ENCODE measurements at regions not wholly inside any gene's neighbourhood (a gene's known extent, or its start where the extent isn't known, plus 50 kb on each side); places are given as distances from the start of the nearest gene placed in this dataset.

DNA sequence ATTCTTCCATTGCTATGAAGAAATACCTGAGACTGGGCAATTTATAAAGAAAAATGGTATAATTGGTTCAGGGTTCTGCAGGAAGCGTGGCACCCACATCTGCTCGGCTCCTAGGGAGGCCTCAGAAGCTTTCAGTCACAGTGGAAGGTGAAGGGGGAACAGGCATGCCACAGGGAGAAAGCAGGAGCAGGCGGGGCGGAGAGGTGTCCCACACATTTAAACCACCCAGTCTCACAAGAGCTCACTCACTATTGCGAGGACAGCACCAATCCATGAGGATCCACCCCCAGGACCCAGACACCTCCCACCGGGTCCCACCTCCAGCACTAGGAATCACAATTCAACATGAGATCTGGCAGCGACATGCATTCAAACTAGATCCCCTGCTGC is 56.0 kb upstream of the C14orf180 start (continued):
- TF ChIP-seq, protein P1, sequence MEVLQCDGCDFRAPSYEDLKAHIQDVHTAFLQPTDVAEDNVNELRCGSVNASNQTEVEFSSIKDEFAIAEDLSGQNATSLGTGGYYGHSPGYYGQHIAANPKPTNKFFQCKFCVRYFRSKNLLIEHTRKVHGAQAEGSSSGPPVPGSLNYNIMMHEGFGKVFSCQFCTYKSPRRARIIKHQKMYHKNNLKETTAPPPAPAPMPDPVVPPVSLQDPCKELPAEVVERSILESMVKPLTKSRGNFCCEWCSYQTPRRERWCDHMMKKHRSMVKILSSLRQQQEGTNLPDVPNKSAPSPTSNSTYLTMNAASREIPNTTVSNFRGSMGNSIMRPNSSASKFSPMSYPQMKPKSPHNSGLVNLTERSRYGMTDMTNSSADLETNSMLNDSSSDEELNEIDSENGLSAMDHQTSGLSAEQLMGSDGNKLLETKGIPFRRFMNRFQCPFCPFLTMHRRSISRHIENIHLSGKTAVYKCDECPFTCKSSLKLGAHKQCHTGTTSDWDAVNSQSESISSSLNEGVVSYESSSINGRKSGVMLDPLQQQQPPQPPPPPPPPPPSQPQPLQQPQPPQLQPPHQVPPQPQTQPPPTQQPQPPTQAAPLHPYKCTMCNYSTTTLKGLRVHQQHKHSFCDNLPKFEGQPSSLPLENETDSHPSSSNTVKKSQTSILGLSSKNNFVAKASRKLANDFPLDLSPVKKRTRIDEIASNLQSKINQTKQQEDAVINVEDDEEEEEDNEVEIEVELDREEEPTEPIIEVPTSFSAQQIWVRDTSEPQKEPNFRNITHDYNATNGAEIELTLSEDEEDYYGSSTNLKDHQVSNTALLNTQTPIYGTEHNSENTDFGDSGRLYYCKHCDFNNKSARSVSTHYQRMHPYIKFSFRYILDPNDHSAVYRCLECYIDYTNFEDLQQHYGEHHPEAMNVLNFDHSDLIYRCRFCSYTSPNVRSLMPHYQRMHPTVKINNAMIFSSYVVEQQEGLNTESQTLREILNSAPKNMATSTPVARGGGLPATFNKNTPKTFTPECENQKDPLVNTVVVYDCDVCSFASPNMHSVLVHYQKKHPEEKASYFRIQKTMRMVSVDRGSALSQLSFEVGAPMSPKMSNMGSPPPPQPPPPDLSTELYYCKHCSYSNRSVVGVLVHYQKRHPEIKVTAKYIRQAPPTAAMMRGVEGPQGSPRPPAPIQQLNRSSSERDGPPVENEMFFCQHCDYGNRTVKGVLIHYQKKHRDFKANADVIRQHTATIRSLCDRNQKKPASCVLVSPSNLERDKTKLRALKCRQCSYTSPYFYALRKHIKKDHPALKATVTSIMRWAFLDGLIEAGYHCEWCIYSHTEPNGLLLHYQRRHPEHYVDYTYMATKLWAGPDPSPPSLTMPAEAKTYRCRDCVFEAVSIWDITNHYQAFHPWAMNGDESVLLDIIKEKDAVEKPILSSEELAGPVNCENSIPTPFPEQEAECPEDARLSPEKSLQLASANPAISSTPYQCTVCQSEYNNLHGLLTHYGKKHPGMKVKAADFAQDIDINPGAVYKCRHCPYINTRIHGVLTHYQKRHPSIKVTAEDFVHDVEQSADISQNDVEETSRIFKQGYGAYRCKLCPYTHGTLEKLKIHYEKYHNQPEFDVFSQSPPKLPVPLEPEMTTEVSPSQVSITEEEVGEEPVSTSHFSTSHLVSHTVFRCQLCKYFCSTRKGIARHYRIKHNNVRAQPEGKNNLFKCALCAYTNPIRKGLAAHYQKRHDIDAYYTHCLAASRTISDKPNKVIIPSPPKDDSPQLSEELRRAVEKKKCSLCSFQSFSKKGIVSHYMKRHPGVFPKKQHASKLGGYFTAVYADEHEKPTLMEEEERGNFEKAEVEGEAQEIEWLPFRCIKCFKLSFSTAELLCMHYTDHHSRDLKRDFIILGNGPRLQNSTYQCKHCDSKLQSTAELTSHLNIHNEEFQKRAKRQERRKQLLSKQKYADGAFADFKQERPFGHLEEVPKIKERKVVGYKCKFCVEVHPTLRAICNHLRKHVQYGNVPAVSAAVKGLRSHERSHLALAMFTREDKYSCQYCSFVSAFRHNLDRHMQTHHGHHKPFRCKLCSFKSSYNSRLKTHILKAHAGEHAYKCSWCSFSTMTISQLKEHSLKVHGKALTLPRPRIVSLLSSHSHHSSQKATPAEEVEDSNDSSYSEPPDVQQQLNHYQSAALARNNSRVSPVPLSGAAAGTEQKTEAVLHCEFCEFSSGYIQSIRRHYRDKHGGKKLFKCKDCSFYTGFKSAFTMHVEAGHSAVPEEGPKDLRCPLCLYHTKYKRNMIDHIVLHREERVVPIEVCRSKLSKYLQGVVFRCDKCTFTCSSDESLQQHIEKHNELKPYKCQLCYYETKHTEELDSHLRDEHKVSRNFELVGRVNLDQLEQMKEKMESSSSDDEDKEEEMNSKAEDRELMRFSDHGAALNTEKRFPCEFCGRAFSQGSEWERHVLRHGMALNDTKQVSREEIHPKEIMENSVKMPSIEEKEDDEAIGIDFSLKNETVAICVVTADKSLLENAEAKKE (CRISPR knock-in tag; IDR thresholded peaks at IDR 0.05), result no peak
- TF ChIP-seq STAT1 (IDR thresholded peaks at IDR 0.05; ENCODE audit: unreplicated experiment), result no peak
- TF ChIP-seq, protein P2, sequence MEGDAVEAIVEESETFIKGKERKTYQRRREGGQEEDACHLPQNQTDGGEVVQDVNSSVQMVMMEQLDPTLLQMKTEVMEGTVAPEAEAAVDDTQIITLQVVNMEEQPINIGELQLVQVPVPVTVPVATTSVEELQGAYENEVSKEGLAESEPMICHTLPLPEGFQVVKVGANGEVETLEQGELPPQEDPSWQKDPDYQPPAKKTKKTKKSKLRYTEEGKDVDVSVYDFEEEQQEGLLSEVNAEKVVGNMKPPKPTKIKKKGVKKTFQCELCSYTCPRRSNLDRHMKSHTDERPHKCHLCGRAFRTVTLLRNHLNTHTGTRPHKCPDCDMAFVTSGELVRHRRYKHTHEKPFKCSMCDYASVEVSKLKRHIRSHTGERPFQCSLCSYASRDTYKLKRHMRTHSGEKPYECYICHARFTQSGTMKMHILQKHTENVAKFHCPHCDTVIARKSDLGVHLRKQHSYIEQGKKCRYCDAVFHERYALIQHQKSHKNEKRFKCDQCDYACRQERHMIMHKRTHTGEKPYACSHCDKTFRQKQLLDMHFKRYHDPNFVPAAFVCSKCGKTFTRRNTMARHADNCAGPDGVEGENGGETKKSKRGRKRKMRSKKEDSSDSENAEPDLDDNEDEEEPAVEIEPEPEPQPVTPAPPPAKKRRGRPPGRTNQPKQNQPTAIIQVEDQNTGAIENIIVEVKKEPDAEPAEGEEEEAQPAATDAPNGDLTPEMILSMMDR (conservative IDR thresholded peaks at IDR 0.05; ENCODE audit: low read depth in 2 of 2), result no peak

DNA sequence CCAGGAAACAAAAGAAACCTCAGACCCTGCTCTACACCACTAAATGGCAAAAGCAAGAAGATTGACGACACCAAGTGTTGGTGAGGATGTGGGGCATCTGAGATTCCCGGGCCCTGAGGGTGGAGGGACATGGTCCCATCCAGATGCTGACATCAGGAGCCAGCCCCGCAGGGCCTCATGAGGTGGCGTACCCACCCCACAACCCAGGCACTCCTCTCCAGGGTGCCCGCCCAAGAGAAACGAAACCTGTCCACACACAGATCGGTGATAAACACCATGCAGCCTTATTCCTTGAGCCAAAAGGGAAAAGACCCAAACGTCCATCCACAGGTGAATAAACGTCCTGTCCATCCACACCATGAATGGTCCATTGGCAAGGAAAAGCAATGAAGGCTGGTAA is 54.8 kb upstream of the C14orf180 start:
- ATAC-seq (no peak), DNase-seq (ENCODE audit: low spot score) (no peak)
- no peaks in the 10 kb centered on the region for H3K4me1 ChIP-seq (ENCODE audit: insufficient read depth)
- no peaks in the 10 kb centered on the region for H3K36me3 ChIP-seq (ENCODE audit: insufficient read depth)
- H4K20me1 ChIP-seq (replicated peaks; ENCODE audit: insufficient read depth), result no peaks in the 10 kb centered on the region
- no peaks in the 10 kb centered on the region for H3F3A ChIP-seq (replicated peaks; ENCODE audit: low read depth)
- Mint-ChIP-seq H3K27ac (no peak overlapping the region), H3K4me1 (no peaks in the 10 kb centered on the region), H3K4me3 (no peak overlapping the region), H3K27me3 (ENCODE audit: insufficient read depth, low read depth, poor library complexity) (peaks cover 2% of the 10 kb centered on the region), H3K9me3 (peaks cover 48% of the 10 kb centered on the region), H3K36me3 (ENCODE audit: low read depth) (peaks cover 17% of the 10 kb centered on the region)
- H3K9me2 ChIP-seq (ENCODE audit: insufficient read depth), result peaks cover under 1% of the 10 kb centered on the region; the same call in 1 of the 2 replicates
- no peaks in the 10 kb centered on the region for H3K27me3 ChIP-seq (ENCODE audit: insufficient read depth)
- no peak overlapping the region for H3K4me2 ChIP-seq
- no peak overlapping the region for H2AFZ ChIP-seq
- no peak overlapping the region for H3K27ac ChIP-seq (ENCODE audit: low read depth)
- TF ChIP-seq, protein P2 (conservative IDR thresholded peaks at IDR 0.05; ENCODE audit: low read depth in 2 of 2), result no peak
- TF ChIP-seq EZH2phosphoT487 (IDR thresholded peaks at IDR 0.05; ENCODE audit: unreplicated experiment) (no peak), CREB1 (CRISPR knock-in tag; IDR thresholded peaks at IDR 0.05; ENCODE audit: low read depth) (no peak), EZH2 (IDR thresholded peaks at IDR 0.05; ENCODE audit: low read depth, unreplicated experiment) (no peak), JUNB (IDR thresholded peaks at IDR 0.05; ENCODE audit: unreplicated experiment) (no peak), ZNF114 (CRISPR knock-in tag; IDR thresholded peaks at IDR 0.05) (no peak), POLR2AphosphoS5 (IDR thresholded peaks at IDR 0.05; ENCODE audit: low read depth) (no peak)
- TF ChIP-seq, protein P3, sequence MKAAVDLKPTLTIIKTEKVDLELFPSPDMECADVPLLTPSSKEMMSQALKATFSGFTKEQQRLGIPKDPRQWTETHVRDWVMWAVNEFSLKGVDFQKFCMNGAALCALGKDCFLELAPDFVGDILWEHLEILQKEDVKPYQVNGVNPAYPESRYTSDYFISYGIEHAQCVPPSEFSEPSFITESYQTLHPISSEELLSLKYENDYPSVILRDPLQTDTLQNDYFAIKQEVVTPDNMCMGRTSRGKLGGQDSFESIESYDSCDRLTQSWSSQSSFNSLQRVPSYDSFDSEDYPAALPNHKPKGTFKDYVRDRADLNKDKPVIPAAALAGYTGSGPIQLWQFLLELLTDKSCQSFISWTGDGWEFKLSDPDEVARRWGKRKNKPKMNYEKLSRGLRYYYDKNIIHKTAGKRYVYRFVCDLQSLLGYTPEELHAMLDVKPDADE (IDR thresholded peaks at IDR 0.05), result no peak
- TF ChIP-seq, protein P4, sequence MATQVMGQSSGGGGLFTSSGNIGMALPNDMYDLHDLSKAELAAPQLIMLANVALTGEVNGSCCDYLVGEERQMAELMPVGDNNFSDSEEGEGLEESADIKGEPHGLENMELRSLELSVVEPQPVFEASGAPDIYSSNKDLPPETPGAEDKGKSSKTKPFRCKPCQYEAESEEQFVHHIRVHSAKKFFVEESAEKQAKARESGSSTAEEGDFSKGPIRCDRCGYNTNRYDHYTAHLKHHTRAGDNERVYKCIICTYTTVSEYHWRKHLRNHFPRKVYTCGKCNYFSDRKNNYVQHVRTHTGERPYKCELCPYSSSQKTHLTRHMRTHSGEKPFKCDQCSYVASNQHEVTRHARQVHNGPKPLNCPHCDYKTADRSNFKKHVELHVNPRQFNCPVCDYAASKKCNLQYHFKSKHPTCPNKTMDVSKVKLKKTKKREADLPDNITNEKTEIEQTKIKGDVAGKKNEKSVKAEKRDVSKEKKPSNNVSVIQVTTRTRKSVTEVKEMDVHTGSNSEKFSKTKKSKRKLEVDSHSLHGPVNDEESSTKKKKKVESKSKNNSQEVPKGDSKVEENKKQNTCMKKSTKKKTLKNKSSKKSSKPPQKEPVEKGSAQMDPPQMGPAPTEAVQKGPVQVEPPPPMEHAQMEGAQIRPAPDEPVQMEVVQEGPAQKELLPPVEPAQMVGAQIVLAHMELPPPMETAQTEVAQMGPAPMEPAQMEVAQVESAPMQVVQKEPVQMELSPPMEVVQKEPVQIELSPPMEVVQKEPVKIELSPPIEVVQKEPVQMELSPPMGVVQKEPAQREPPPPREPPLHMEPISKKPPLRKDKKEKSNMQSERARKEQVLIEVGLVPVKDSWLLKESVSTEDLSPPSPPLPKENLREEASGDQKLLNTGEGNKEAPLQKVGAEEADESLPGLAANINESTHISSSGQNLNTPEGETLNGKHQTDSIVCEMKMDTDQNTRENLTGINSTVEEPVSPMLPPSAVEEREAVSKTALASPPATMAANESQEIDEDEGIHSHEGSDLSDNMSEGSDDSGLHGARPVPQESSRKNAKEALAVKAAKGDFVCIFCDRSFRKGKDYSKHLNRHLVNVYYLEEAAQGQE (IDR thresholded peaks at IDR 0.05; ENCODE audit: unreplicated experiment), result no peak
- H3K4me3 ChIP-seq, result no peak overlapping the region
- no peaks in the 10 kb centered on the region for H3K79me2 ChIP-seq (replicated peaks; ENCODE audit: insufficient read depth)

Data from GM23338 (cell line).